ENCODE measurements at regions not wholly inside any gene's neighbourhood (a gene's known extent, or its start where the extent isn't known, plus 50 kb on each side); places are given as distances from the start of the nearest gene placed in this dataset.

DNA sequence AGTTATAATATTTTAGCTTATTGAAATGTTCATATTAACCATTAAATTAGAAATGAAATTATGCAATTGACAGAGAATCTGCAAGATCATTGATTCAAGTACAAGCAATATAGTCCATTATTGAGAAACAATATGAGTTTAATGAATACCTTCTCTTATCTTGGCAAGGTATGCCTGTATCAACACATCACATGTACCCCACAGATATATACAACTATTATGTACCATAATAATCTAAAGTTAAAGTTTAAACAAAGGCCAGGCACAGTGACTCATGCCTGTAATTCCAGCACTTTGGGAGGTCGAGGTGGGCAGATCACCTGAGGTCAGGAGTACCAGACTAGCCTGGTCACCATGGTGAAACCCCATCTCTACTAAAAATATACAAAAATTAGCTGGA is 514.7 kb downstream of the PCDH7 start:
- TF ChIP-seq POLR2A (IDR thresholded peaks at IDR 0.05; ENCODE audit: low read depth, low read length) (no peak), POLR2AphosphoS5 (IDR thresholded peaks at IDR 0.05; ENCODE audit: low read depth, low read length) (no peak), TAF1 (IDR thresholded peaks at IDR 0.05; ENCODE audit: borderline replicate concordance, low read depth, low read length) (no peak)
